Heart right ventricle (tissue), 16 donors: ENCODE measurements at regions not wholly inside any gene's neighbourhood (a gene's known extent, or its start where the extent isn't known, plus 50 kb on each side); places are given as distances from the start of the nearest gene placed in this dataset.

Experiments
- ATAC-seq, 8 donors: fragments of 200-7000 bp; cut with Tn5 transposase; one replicate each; pipeline ENCODE4 v1.9.1; 2020; ENCODE audit warnings: mild to moderate bottlenecking in 8 of 8, moderate library complexity in 8 of 8, moderate number of reproducible peaks in 1 of 8
- DNase-seq, 2 donors: peaks; one replicate each; pipeline ENCODE4 v3.0.0-alpha.2; 2020
- H3K27ac ChIP-seq, 10 donors: fragments of 200-600 bp; sonication (generic) in 2 of 10; one replicate each; pipeline versions ENCODE4 v1.5.0 to v1.8.0; 2020 to 2022; ENCODE audit warnings: mild to moderate bottlenecking in 3 of 10
- H3K27me3 ChIP-seq, 7 donors: fragments of 200-600 bp; one replicate each; pipeline ENCODE4 v1.8.0; 2021 to 2022; ENCODE audit warnings: mild to moderate bottlenecking in 2 of 7
- H3K36me3 ChIP-seq, 9 donors: fragments of 200-600 bp; sonication (generic) in 1 of 9; one replicate each; pipeline versions ENCODE4 v1.5.0 to v1.8.0; 2020 to 2022; ENCODE audit warnings: mild to moderate bottlenecking in 2 of 9
- H3K4me1 ChIP-seq, 9 donors: fragments of 200-600 bp; sonication (generic) in 1 of 9; one replicate each; pipeline versions ENCODE4 v1.5.0 to v1.8.0; 2020 to 2022; ENCODE audit warnings: mild to moderate bottlenecking in 4 of 9
- H3K4me3 ChIP-seq, 10 donors: fragments of 200-600 bp; sonication (generic) in 2 of 10; one replicate each; pipeline versions ENCODE4 v1.5.0 to v1.8.0; 2020 to 2022; ENCODE audit warnings: mild to moderate bottlenecking in 7 of 10, moderate library complexity in 2 of 10
- H3K9me3 ChIP-seq, 11 donors: fragments of 200-600 bp in 10 of 11; sonication (generic) in 2 of 11; one replicate each; pipeline versions ENCODE4 v1.5.0 to v1.8.0; 2013 to 2022; ENCODE audit warnings: mild to moderate bottlenecking in 2 of 11, control low read depth in 1 of 11, moderate library complexity in 1 of 11
- WGBS, 2 donors: extraction: QIAGEN DNeasy Blood & Tissue Kit; methylation state at CpG; one replicate each; pipeline ENCODE4 v1.1.7; 2013; ENCODE audit warnings: inconsistent platforms in 1 of 2; 5-methylcytosine and 5-hydroxymethylcytosine counted together
- intact Hi-C, 10 donors: fragments of 100-400 bp; cut with DNase I; formaldehyde crosslinking; loops; one replicate each; pipeline versions ENCODE4 v1.11.1 to v1.14.2; 2022
- TF ChIP-seq, protein P1 (sequence below), 9 donors: fragments of 200-600 bp; sonication (generic) in 2 of 9; IDR thresholded peaks; one replicate each; pipeline versions ENCODE4 v1.5.0 to v1.8.0; 2021 to 2022; ENCODE audit warnings: antibody characterized with exemption in 9 of 9, mild to moderate bottlenecking in 5 of 9, moderate library complexity in 1 of 9
- donor health status: Arrhythmogenic right ventricular cardiomyopathy.
- donor health status: ischemic (EF 13 %, LVEDD 7.1; RV severe dilation, severe dysfunction).
- donor health status: healthy with polysubstance abuse.
- donor health status: DM: no; HTN: yes; CAD: no.
- donor health status: DM: no; HTN: no; CAD: no.
- donor health status: ischemic (EF 25% LVEDD 6.9; RV normal size, moderate dysfunction).
- donor health status: ischemic (EF 25% LVEDD 5.7; RV mildly dilated, moderate dysfunction).
- donor health status: healthy.
- donor health status: DM: yes; HTN: yes; CAD: no.
- donor health status: Ischemic cardiomyopathy.
- donor health status: ischemic (EF 35%, LVEDD 5.7; RV mildly dilated, moderate dysfunction).
- donor health status: nonischemic (EF 11% LVEDD 7.7; RV severe dilation, severe dysfunction).
- donor health status: DM: yes; HTN: yes; CAD: no.
- donor health status: PGD.
- donor health status: ischemic (EF 29% LVEDD 5.4; RV normal size, mild dysfunction).
- donor health status: nonischemic (EF 23%, LVEDD 6.1; RV moderate dilation, normal function).

DNA sequence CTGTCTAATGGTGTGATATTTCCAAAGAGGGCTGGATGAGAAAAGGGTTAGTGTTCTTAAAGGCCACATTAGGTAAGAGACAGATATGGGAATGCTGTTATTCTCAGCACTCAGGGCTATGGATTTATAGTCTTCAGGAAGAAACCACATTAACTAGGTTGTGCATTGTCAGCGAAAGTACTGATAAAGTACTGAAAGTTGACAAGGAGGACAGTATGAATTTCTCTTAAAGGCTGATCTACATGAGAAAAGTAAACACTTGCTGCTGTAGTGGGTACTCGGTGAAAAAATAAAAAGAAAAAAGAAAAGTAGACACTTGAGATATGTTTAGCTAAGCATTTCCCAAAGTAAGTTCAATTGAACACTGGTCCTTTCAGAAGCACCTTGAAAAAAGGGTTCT is 381.0 kb upstream of the RPS23 start:
- 83 to 87% methylated on average over 2 of the region's 2 CpGs for WGBS, 2 donors
- Histone ChIP-seq H3K27ac (no peak overlapping the region), H3K9me3 (no peaks in the 10 kb centered on the region), H3K27me3 (no peaks in the 10 kb centered on the region), H3K36me3 (no peaks in the 10 kb centered on the region), H3K4me1 (peaks cover 0 to 10% (median 6%) of the 10 kb centered on the region in 9 donors), H3K4me3 (no peak overlapping the region)
- TF ChIP-seq, protein P1, sequence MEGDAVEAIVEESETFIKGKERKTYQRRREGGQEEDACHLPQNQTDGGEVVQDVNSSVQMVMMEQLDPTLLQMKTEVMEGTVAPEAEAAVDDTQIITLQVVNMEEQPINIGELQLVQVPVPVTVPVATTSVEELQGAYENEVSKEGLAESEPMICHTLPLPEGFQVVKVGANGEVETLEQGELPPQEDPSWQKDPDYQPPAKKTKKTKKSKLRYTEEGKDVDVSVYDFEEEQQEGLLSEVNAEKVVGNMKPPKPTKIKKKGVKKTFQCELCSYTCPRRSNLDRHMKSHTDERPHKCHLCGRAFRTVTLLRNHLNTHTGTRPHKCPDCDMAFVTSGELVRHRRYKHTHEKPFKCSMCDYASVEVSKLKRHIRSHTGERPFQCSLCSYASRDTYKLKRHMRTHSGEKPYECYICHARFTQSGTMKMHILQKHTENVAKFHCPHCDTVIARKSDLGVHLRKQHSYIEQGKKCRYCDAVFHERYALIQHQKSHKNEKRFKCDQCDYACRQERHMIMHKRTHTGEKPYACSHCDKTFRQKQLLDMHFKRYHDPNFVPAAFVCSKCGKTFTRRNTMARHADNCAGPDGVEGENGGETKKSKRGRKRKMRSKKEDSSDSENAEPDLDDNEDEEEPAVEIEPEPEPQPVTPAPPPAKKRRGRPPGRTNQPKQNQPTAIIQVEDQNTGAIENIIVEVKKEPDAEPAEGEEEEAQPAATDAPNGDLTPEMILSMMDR (IDR thresholded peaks at IDR 0.05) = no peak
- intact Hi-C loops = no loop called here
- ATAC-seq (no peak), DNase-seq (no peak)

GRCh38 chr5:82657033-82657699 is 379.0 kb upstream of the RPS23 start:
- no peak for DNase-seq
- WGBS, 2 donors = 52 to 61% methylated on average over 5 of the region's 5 CpGs

DNA sequence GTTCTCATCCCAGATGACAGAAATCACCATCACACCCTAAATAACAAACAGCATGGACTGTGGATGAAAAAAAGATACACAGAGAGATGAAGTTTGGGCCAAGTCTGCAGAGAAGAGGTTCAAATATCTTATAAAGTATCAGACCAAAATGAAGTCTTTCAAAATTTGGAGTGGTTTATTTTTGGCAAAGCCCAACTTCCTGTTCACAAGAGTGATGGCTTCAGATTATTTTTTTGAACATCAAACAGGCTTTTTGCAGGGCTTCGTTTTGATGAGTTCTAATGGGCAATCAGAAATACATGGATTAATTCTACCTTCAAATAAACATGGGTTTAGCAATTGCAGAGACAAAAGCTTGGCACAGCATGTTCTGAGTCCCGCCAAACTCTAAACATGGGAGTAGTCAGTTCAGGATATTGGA is 378.2 kb upstream of the RPS23 start:
- peaks cover 0 to 10% (median 6%) of the 10 kb centered on the region in 9 donors for H3K4me1 ChIP-seq
- intact Hi-C loops = no loop called here
- DNase-seq = no peak
- no peak for ATAC-seq
- H3K9me3 ChIP-seq = no peaks in the 10 kb centered on the region
- H3K27ac ChIP-seq = no peak overlapping the region
- WGBS, 2 donors = 45 to 51% methylated on average over 2 of the region's 2 CpGs
- H3K36me3 ChIP-seq = no peaks in the 10 kb centered on the region
- TF ChIP-seq, protein P1 (IDR thresholded peaks at IDR 0.05) = no peak
- no peak overlapping the region for H3K4me3 ChIP-seq
- H3K27me3 ChIP-seq = no peaks in the 10 kb centered on the region

More at GRCh38 chr5:82657033-82657699, 379.0 kb upstream of the RPS23 start:
- no peak overlapping the region for H3K27ac ChIP-seq
- ATAC-seq = peak in 2 of 8 donors; percentile 58 to 71
- H3K9me3 ChIP-seq = no peaks in the 10 kb centered on the region
- peaks cover 0 to 10% (median 6%) of the 10 kb centered on the region in 9 donors for H3K4me1 ChIP-seq
- no peak overlapping the region for H3K4me3 ChIP-seq
- H3K27me3 ChIP-seq = no peaks in the 10 kb centered on the region
- TF ChIP-seq, protein P1 (IDR thresholded peaks at IDR 0.05) = no peak
- intact Hi-C loops = no loop called here
- no peaks in the 10 kb centered on the region for H3K36me3 ChIP-seq

DNA sequence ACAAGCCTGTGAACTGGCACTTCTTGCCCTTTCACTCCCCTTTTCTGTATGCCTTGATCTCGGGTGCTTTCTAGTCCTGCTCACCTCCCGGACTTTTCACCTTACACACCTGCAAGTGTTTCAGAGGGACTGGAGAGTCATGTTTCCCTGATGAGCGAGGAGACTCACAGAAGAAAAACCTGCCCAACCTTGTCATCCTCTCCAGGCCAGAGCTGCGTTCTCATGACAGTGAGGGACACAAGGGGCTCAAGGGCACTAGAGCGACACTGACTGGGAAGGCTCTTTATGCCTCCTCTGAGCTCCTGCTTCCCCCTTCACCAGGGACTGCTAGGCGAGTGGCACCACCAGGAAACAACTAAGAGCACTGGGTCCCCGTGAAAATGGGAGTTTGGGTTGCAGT is 376.9 kb upstream of the RPS23 start:
- no peaks in the 10 kb centered on the region for H3K9me3 ChIP-seq
- 87 to 89% methylated on average over 7 of the region's 7 CpGs for WGBS, 2 donors
- no peaks in the 10 kb centered on the region for H3K27me3 ChIP-seq
- TF ChIP-seq, protein P1 (IDR thresholded peaks at IDR 0.05) = no peak
- H3K4me1 ChIP-seq = peaks cover 0 to 10% (median 6%) of the 10 kb centered on the region in 9 donors
- H3K36me3 ChIP-seq = no peaks in the 10 kb centered on the region
- no peak overlapping the region for H3K27ac ChIP-seq
- ATAC-seq (no peak), DNase-seq (no peak)
- no peak overlapping the region for H3K4me3 ChIP-seq
- intact Hi-C loops = no loop called here
